A673 (cell line): ENCODE measurements at regions not wholly inside any gene's neighbourhood (a gene's known extent, or its start where the extent isn't known, plus 50 kb on each side); places are given as distances from the start of the nearest gene placed in this dataset.

Experiments used
- CTCF ChIP-seq: fragments of 300-800, 200-600 bp; sonication (generic); conservative IDR thresholded peaks from 2 replicates; pipeline ENCODE4 v1.5.1; 2017; ENCODE audit warnings: low read depth, mild to moderate bottlenecking, antibody characterized with exemption, low read length, moderate library complexity, mixed read lengths
- EZH2 ChIP-seq: fragments of 200-600 bp; sonication (generic); IDR thresholded peaks from 2 replicates; pipeline ENCODE4 v1.6.1; 2017; ENCODE audit warnings: borderline replicate concordance, low read depth, mild to moderate bottlenecking, mixed read lengths, antibody characterized with exemption, low read length; ENCODE audit not compliant: poor library complexity, severe bottlenecking

DNA sequence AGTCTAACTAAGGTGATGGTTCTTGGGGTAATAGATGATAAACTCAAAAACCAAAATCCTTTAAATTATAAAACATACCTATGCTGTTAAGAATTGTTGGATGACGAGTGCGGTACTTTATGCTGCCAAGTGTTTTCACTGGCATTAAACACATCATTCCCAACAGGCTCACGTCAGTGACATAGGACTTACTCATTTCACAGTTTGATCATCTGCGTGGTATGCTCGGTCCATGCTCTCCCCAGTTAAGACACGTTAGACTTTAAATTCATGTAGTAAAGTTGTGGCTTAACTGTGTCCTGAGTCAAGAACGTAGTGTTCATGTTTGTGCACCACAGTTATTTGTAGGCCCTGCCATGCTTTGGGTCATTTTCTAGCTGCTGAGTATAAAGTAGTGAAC is 125.6 kb upstream of the MYT1L start:
- TF ChIP-seq CTCF (no peak), EZH2 (no peak)
